Activated CD8-positive, alpha-beta T cell treated with anti-CD3 and anti-CD28 coated beads, Interleukin-2, amount 10 ng/mL, durations not matched to agents 7 days and 5 days (primary cell): ENCODE measurements at regions not wholly inside any gene's neighbourhood (a gene's known extent, or its start where the extent isn't known, plus 50 kb on each side); places are given as distances from the start of the nearest gene placed in this dataset.

Source experiments
- ATAC-seq: fragments of 150-1000 bp; cut with Tn5 transposase; one replicate; pipeline ENCODE4 v1.10.0; 2021; ENCODE audit warnings: moderate library complexity
- CTCF ChIA-PET: fragments of 350-600 bp; sonication (Branson Sonifier 250); formaldehyde crosslinking; loops from one replicate; lab custom pipeline; 2021; ENCODE audit warnings: antibody characterized with exemption; lab: Charles Lee
- POLR2A ChIA-PET: fragments of 350-600 bp; sonication (Branson Sonifier 250); formaldehyde crosslinking; loops from one replicate; lab custom pipeline; 2021; ENCODE audit warnings: antibody characterized with exemption; lab: Charles Lee
- DNase-seq: peaks from one replicate; pipeline ENCODE4 v3.0.0-alpha.2; 2020
- H3K27ac Mint-ChIP-seq: one replicate; pipeline ENCODE4 v1.8.0; 2021; ENCODE audit warnings: mild to moderate bottlenecking, mixed read lengths
- H3K27me3 Mint-ChIP-seq: one replicate; pipeline ENCODE4 v1.8.0; 2021; ENCODE audit warnings: low read depth, mixed read lengths
- H3K36me3 Mint-ChIP-seq: one replicate; pipeline ENCODE4 v1.8.0; 2021; ENCODE audit warnings: low read depth, mixed read lengths
- H3K4me1 Mint-ChIP-seq: one replicate; pipeline ENCODE4 v1.8.0; 2021; ENCODE audit warnings: low read depth, mixed read lengths
- H3K4me3 Mint-ChIP-seq: one replicate; pipeline ENCODE4 v1.8.0; 2021; ENCODE audit warnings: mild to moderate bottlenecking, mixed read lengths
- H3K9me3 Mint-ChIP-seq: one replicate; pipeline ENCODE4 v1.8.0; 2022; ENCODE audit warnings: mixed read lengths; ENCODE audit not compliant: insufficient read depth

GRCh38 chr12:28626504-28626903 lies 436.2 kb downstream of the CCDC91 start:
- CTCF ChIA-PET = no interaction called here
- Mint-ChIP-seq H3K4me1 (no peaks in the 10 kb centered on the region), H3K4me3 (no peak overlapping the region), H3K36me3 (no peaks in the 10 kb centered on the region), H3K27me3 (no peaks in the 10 kb centered on the region), H3K27ac (no peak overlapping the region), H3K9me3 (no peaks in the 10 kb centered on the region)
- DNase-seq = no peak
- POLR2A ChIA-PET = no interaction called here
- no peak for ATAC-seq

- Mint-ChIP-seq H3K4me1 (no peaks in the 10 kb centered on the region), H3K36me3 (no peaks in the 10 kb centered on the region), H3K4me3 (no peak overlapping the region), H3K27ac (no peak overlapping the region), H3K27me3 (no peaks in the 10 kb centered on the region), H3K9me3 (no peaks in the 10 kb centered on the region)
- POLR2A ChIA-PET = no interaction called here
- CTCF ChIA-PET = no interaction called here
- DNase-seq = no peak
- ATAC-seq = no peak
These were observed 439.4 kb downstream of the CCDC91 start for GRCh38 chr12:28629691-28630090.

- Mint-ChIP-seq H3K36me3 (no peaks in the 10 kb centered on the region), H3K9me3 (no peaks in the 10 kb centered on the region), H3K27ac (no peak overlapping the region), H3K27me3 (no peaks in the 10 kb centered on the region), H3K4me3 (no peak overlapping the region), H3K4me1 (no peaks in the 10 kb centered on the region)
- DNase-seq (no peak), ATAC-seq (no peak)
- ChIA-PET CTCF (no interaction called here), POLR2A (no interaction called here)
These were observed 441.6 kb downstream of the CCDC91 start for GRCh38 chr12:28631831-28632230.

- ChIA-PET POLR2A (no interaction called here), CTCF (no interaction called here)
These were observed 450.3 kb downstream of the CCDC91 start for GRCh38 chr12:28640519-28640918.

GRCh38 chr12:28645436-28645835 lies 455.2 kb downstream of the CCDC91 start:
- no peaks in the 10 kb centered on the region for H3K4me1 Mint-ChIP-seq
- H3K9me3 Mint-ChIP-seq = no peaks in the 10 kb centered on the region
- H3K36me3 Mint-ChIP-seq = no peaks in the 10 kb centered on the region
- DNase-seq (no peak), ATAC-seq (no peak)
- ChIA-PET POLR2A (no interaction called here), CTCF (no interaction called here)
- no peak overlapping the region for H3K27ac Mint-ChIP-seq
- no peaks in the 10 kb centered on the region for H3K27me3 Mint-ChIP-seq
- no peak overlapping the region for H3K4me3 Mint-ChIP-seq

More at GRCh38 chr12:28640519-28640918, 450.3 kb downstream of the CCDC91 start:
- Mint-ChIP-seq H3K27ac (no peak overlapping the region), H3K27me3 (no peaks in the 10 kb centered on the region), H3K4me3 (no peak overlapping the region), H3K4me1 (no peaks in the 10 kb centered on the region), H3K36me3 (no peaks in the 10 kb centered on the region), H3K9me3 (no peaks in the 10 kb centered on the region)
- no peak for DNase-seq
- no peak for ATAC-seq

DNA sequence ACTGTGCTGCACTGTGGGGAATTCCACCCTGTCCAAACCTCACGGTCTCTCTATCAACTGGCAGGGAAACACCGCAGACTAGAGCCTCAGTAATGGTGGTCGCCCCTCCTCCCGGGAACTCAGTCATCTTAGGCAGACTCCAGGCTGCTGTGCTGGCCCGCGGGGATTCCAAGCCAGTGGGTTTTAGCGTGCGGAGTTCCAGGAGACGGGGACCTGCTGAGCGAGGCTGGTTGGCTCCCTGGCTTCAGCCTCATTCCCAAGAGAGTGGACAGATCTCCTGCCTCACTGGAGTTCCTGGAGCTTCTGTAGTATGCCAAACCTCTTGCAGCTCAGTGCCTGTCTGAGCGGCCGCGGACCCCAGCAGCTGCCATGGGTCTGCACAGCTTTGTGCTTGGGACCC lies 455.6 kb downstream of the CCDC91 start:
- ATAC-seq = no peak

DNA sequence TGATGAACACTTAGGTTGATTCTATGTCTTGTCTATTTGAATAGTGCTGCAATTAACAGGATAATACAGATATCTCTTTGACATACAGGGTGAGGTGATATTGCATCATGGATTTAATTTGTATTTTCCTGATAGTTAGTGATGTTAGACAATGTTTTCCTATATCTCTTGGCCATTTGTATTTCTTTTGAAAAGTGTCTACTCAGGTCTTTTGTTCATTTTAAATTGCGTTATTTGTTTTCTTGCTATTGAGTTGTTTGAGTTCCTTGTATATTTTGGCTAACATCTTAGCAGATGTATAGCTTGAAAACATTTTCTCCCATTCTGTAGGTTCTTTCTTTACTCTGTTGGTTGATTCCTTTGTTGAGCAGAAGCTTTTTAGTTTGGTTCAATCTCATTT lies 460.6 kb downstream of the CCDC91 start:
- POLR2A ChIA-PET = no interaction called here

More for the DNA sequence above, 455.6 kb downstream of the CCDC91 start:
- no peaks in the 10 kb centered on the region for H3K27me3 Mint-ChIP-seq
- no peak overlapping the region for H3K4me3 Mint-ChIP-seq
- ChIA-PET CTCF (no interaction called here), POLR2A (no interaction called here)
- no peak overlapping the region for H3K27ac Mint-ChIP-seq
- DNase-seq = no peak
- no peaks in the 10 kb centered on the region for H3K36me3 Mint-ChIP-seq
- no peaks in the 10 kb centered on the region for H3K9me3 Mint-ChIP-seq
- H3K4me1 Mint-ChIP-seq = no peaks in the 10 kb centered on the region

GRCh38 chr12:28652239-28652638 lies 462.0 kb downstream of the CCDC91 start:
- H3K4me3 Mint-ChIP-seq = no peak overlapping the region
- POLR2A ChIA-PET = no interaction called here
- no peak for ATAC-seq

More for the DNA sequence above, 460.6 kb downstream of the CCDC91 start:
- CTCF ChIA-PET = no interaction called here
- DNase-seq (no peak), ATAC-seq (no peak)
- peaks cover 6% of the 10 kb centered on the region for H3K9me3 Mint-ChIP-seq
- no peaks in the 10 kb centered on the region for H3K36me3 Mint-ChIP-seq
- no peaks in the 10 kb centered on the region for H3K27me3 Mint-ChIP-seq
- no peak overlapping the region for H3K4me3 Mint-ChIP-seq
- no peaks in the 10 kb centered on the region for H3K4me1 Mint-ChIP-seq
- H3K27ac Mint-ChIP-seq = no peak overlapping the region

DNA sequence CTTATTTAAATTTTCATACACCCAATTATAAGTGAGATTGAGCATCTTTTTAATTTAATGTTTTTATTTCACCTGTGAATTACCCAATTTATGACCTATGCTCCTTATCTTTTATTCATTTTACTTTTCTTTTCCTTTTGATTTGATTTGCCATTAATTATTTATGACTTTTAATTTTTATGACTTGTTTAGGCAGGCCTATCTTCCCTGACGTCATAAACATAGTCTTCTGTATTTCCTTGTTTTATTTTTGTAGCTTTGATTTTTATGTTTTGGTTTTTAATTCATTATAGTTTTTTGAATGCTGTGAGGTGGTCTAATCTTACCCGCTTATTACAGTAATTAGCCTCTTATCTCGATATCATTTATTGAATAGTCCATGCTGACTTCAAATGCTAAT lies 467.1 kb upstream of the FAR2 start:
- POLR2A ChIA-PET = no interaction called here
- no peak overlapping the region for H3K4me3 Mint-ChIP-seq
- H3K4me1 Mint-ChIP-seq = no peaks in the 10 kb centered on the region
- no peak overlapping the region for H3K27ac Mint-ChIP-seq
- peaks cover 6% of the 10 kb centered on the region for H3K9me3 Mint-ChIP-seq
- H3K27me3 Mint-ChIP-seq = no peaks in the 10 kb centered on the region
- no peaks in the 10 kb centered on the region for H3K36me3 Mint-ChIP-seq
- no peak for DNase-seq
- no peak for ATAC-seq
- CTCF ChIA-PET = no interaction called here

More at GRCh38 chr12:28652239-28652638, 462.0 kb downstream of the CCDC91 start:
- no peaks in the 10 kb centered on the region for H3K27me3 Mint-ChIP-seq
- H3K36me3 Mint-ChIP-seq = no peaks in the 10 kb centered on the region
- H3K9me3 Mint-ChIP-seq = peaks cover 6% of the 10 kb centered on the region
- DNase-seq = no peak
- CTCF ChIA-PET = no interaction called here
- H3K4me1 Mint-ChIP-seq = no peaks in the 10 kb centered on the region
- H3K27ac Mint-ChIP-seq = no peak overlapping the region

GRCh38 chr12:28683366-28683765 lies 465.7 kb upstream of the FAR2 start:
- Mint-ChIP-seq H3K27me3 (no peaks in the 10 kb centered on the region), H3K36me3 (no peaks in the 10 kb centered on the region), H3K4me1 (no peaks in the 10 kb centered on the region), H3K27ac (no peak overlapping the region), H3K9me3 (no peaks in the 10 kb centered on the region), H3K4me3 (no peak overlapping the region)
- DNase-seq = no peak
- no peak for ATAC-seq
- ChIA-PET POLR2A (no interaction called here), CTCF (no interaction called here)

- H3K4me1 Mint-ChIP-seq = no peaks in the 10 kb centered on the region
- H3K27ac Mint-ChIP-seq = no peak overlapping the region
- POLR2A ChIA-PET = no interaction called here
- no peaks in the 10 kb centered on the region for H3K9me3 Mint-ChIP-seq
- no peak for ATAC-seq
- no peak for DNase-seq
- no peaks in the 10 kb centered on the region for H3K36me3 Mint-ChIP-seq
- H3K4me3 Mint-ChIP-seq = no peak overlapping the region
- H3K27me3 Mint-ChIP-seq = no peaks in the 10 kb centered on the region
- CTCF ChIA-PET = no interaction called here
These were observed 459.5 kb upstream of the FAR2 start for GRCh38 chr12:28689398-28690175.

- no peaks in the 10 kb centered on the region for H3K36me3 Mint-ChIP-seq
- H3K4me1 Mint-ChIP-seq = no peaks in the 10 kb centered on the region
- H3K4me3 Mint-ChIP-seq = no peak overlapping the region
- ChIA-PET CTCF (no interaction called here), POLR2A (no interaction called here)
- DNase-seq (no peak), ATAC-seq (no peak)
- H3K27me3 Mint-ChIP-seq = no peaks in the 10 kb centered on the region
- H3K27ac Mint-ChIP-seq = no peak overlapping the region
- no peaks in the 10 kb centered on the region for H3K9me3 Mint-ChIP-seq
These were observed 455.4 kb upstream of the FAR2 start for GRCh38 chr12:28693565-28694219.
